NT2/D1 (cell line): ENCODE measurements at regions not wholly inside any gene's neighbourhood (a gene's known extent, or its start where the extent isn't known, plus 50 kb on each side); places are given as distances from the start of the nearest gene placed in this dataset.

Experiments
- DNase-seq: peaks from one replicate; pipeline ENCODE4 v3.0.0-alpha.2; 2011; ENCODE audit warnings: low read depth, low spot score
- H3K27me3 ChIP-seq: 2 replicates; pipeline ENCODE4 v1.6.0; 2011; ENCODE audit warnings: mild to moderate bottlenecking; ENCODE audit not compliant: insufficient read length, insufficient read depth
- H3K36me3 ChIP-seq: 2 replicates; pipeline ENCODE4 v1.6.1; 2011; ENCODE audit warnings: mild to moderate bottlenecking, low read length, mixed read lengths; ENCODE audit not compliant: insufficient read depth, insufficient read length
- H3K4me1 ChIP-seq: 2 replicates; pipeline ENCODE4 v1.5.1; 2011; ENCODE audit not compliant: insufficient read depth, insufficient read length
- H3K4me3 ChIP-seq: 2 replicates; pipeline ENCODE4 v1.5.1; 2011; ENCODE audit warnings: low read depth; ENCODE audit not compliant: insufficient read length
- H3K9ac ChIP-seq: 2 replicates; pipeline ENCODE4 v1.6.0; 2011; ENCODE audit warnings: low read depth; ENCODE audit not compliant: insufficient read length
- H3K9me3 ChIP-seq: 2 replicates; pipeline ENCODE4 v1.5.1; 2011; ENCODE audit warnings: mild to moderate bottlenecking, low read length; ENCODE audit not compliant: insufficient read depth
- SUZ12 ChIP-seq: IDR thresholded peaks from 2 replicates; pipeline ENCODE4 v1.6.1; 2011; ENCODE audit not compliant: insufficient read length, insufficient read depth; ENCODE audit errors: extremely low read depth
- YY1 ChIP-seq: IDR thresholded peaks from 2 replicates; pipeline ENCODE4 v1.6.1; 2011; ENCODE audit not compliant: insufficient read length, insufficient read depth
- ZNF274 ChIP-seq: IDR thresholded peaks from 2 replicates; pipeline ENCODE4 v1.6.1; 2011; ENCODE audit warnings: mild to moderate bottlenecking, low read depth, low read length

DNA sequence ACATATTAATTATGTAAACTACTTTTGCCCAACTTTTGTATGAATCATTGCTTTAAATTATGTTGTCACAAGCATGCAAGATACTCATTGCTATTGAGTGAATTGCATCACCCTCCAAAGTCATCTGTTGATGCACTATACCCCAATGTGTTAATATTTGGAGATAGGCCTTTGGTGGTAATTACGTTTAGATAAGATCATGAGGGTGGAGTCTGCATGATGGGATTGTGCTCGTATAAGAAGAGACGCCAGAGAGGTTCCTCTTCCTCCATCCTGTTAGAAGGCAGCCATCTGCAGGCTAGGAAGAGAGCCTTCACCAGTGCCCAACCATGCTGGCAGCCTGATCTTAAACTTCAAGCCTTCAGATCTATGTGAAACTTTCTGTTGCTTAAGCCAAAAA, 95.3 kb upstream of the MAGI2 start:
- H3K4me3 ChIP-seq, result no peak overlapping the region
- no peaks in the 10 kb centered on the region for H3K36me3 ChIP-seq
- no peak overlapping the region for H3K9ac ChIP-seq
- no peak for DNase-seq
- TF ChIP-seq SUZ12, result no peak
- TF ChIP-seq ZNF274, result no peak
- no peak for TF ChIP-seq YY1
- no peaks in the 10 kb centered on the region for H3K4me1 ChIP-seq
- no peaks in the 10 kb centered on the region for H3K27me3 ChIP-seq
- no peaks in the 10 kb centered on the region for H3K9me3 ChIP-seq

DNA sequence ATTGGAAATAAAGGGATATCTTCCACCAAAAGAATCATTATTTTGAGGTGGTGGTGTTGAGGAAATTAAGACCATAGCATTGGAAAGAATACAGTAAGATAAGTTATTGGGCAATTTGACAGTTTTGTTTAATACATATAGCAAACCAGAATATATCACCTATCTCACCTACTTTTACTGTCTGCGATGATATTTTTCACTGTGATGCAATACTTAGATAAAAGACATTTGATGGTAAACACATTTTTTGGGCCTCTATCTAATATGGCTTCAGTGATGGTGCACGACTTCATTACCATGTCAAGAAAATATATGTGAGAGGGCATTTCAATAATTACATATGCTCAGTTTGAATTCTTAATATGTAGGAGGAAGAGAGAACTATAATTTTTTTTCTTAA, 93.7 kb upstream of the MAGI2 start:
- H3K4me1 ChIP-seq, result no peaks in the 10 kb centered on the region
- H3K36me3 ChIP-seq, result no peaks in the 10 kb centered on the region
- DNase-seq, result no peak
- no peaks in the 10 kb centered on the region for H3K27me3 ChIP-seq
- no peaks in the 10 kb centered on the region for H3K9me3 ChIP-seq
- H3K9ac ChIP-seq, result no peak overlapping the region
- H3K4me3 ChIP-seq, result no peak overlapping the region
- TF ChIP-seq SUZ12 (no peak), YY1 (no peak), ZNF274 (no peak)

DNA sequence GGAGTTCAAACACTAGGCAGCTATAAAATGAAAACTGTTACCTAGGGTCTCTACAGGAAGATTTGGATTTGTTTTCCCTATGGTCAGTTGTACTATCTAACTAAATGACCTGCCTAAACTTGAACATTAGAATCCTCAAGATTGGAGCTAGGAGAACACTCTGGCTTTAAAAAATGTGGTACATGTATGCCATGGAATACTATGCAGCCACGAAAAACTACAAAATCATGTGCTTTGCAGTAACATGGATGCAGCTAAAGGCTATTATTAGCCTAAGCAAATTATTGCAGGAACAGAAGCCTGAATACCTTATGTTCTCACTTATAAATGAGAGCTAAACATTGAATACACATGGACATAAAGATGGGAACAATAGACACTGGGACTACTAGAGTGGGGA, 87.1 kb upstream of the MAGI2 start:
- H3K9ac ChIP-seq, result no peak overlapping the region
- TF ChIP-seq SUZ12 (no peak), YY1 (no peak), ZNF274 (no peak)
- DNase-seq, result no peak
- H3K9me3 ChIP-seq, result no peaks in the 10 kb centered on the region
- H3K4me1 ChIP-seq, result no peaks in the 10 kb centered on the region
- no peaks in the 10 kb centered on the region for H3K27me3 ChIP-seq
- no peak overlapping the region for H3K4me3 ChIP-seq
- H3K36me3 ChIP-seq, result no peaks in the 10 kb centered on the region

DNA sequence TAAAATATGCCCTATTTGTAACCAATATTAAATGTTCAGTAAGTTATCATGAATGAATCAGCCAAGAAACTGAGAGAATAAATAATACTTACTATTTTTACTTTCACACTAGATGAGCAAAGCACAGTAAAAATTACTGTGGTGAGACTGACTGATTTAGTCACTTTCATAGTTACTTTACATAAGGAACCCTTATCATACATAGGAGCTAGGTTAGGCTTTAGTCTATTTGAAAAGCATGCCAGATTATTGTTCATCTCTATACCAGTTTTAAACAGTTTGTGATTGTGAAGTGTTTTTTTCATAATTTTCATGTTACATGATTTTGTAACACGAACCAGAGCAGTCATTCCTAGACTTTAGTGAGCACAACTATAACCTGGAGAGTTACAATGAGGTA, 80.7 kb upstream of the MAGI2 start:
- TF ChIP-seq SUZ12 (no peak), YY1 (no peak), ZNF274 (no peak)
- Histone ChIP-seq H3K4me1 (no peaks in the 10 kb centered on the region), H3K27me3 (no peaks in the 10 kb centered on the region), H3K4me3 (no peak overlapping the region), H3K36me3 (no peaks in the 10 kb centered on the region), H3K9ac (no peak overlapping the region), H3K9me3 (no peaks in the 10 kb centered on the region)
- DNase-seq, result no peak

DNA sequence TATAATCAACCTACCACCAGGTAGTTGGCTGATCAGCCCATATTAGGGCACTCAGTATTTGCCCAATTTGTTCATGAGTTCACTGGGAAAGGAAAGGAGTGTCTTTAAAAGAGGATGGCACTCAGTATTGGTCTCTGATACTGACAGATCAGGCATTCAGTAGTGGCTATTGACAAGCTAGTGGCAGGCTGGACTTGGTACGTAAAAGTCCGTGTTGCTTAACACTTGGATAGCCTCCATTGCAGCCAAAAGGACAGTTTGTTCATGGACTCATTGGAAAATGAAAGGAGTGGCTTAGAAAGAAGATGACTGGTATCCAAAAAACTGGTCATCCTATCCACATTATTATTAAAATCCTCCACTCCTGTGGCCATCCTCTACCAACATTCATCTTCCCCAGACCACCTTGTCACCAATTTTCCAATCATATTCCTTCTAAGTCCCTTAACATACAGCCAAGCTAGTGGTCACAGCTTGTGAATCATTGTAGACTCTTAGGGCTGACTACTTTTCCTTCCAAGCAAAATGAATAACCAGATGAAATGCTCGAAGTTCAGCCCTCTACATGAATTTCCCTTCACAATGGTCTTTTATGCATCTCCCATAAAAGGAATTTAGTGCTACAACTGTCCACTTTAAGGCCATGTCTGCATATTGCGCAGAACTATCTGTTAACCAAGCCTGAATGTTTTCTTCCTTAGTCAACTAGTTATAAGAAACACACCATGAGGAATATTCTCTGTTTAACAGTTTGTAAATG, 78.6 kb upstream of the MAGI2 start:
- TF ChIP-seq SUZ12 (no peak), ZNF274 (no peak), YY1 (no peak)
- Histone ChIP-seq H3K9ac (no peak overlapping the region), H3K36me3 (no peaks in the 10 kb centered on the region), H3K4me3 (no peak overlapping the region), H3K9me3 (no peaks in the 10 kb centered on the region), H3K4me1 (no peaks in the 10 kb centered on the region), H3K27me3 (no peaks in the 10 kb centered on the region)
- no peak for DNase-seq

DNA sequence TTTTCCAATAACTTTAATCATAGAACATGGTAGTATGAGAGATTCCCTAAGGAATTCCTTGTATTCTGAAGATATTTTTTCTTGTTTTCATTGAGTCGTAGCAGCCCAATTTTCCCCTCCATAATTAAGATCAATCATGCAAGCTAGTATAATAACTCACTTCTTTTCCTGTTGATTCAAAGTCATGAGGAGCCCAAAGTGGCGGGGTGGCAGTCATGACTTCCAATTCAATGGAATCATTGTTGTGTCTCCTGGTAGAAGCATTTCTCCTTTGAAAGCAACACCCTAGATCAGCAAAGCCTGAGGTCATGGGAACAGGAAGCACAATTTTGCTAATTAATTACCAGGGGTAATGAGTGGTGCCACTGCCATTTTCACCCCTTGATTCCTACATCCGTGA, 77.6 kb upstream of the MAGI2 start:
- TF ChIP-seq ZNF274 (no peak), SUZ12 (no peak), YY1 (no peak)
- Histone ChIP-seq H3K36me3 (no peaks in the 10 kb centered on the region), H3K9me3 (no peaks in the 10 kb centered on the region), H3K4me1 (no peaks in the 10 kb centered on the region), H3K27me3 (no peaks in the 10 kb centered on the region), H3K9ac (no peak overlapping the region), H3K4me3 (no peak overlapping the region)
- DNase-seq, result no peak

DNA sequence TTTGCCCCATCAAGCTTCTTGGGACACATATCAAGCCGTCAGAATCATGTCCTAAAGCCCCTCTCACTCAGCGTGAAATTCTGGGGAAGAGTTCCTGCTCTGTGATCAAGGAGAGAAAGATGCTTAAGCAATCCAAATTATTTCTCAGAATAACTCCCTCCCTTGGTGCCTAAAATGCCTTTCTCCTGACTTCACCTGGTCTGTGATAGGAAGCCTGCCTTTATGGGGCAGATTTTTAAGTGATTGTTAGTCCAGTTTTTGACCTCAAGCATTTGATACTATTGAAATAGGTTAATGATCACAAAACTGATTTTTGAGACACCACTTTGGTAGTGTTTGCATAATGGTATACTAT, 76.4 kb upstream of the MAGI2 start:
- Histone ChIP-seq H3K4me1 (no peaks in the 10 kb centered on the region), H3K4me3 (no peak overlapping the region), H3K9me3 (no peaks in the 10 kb centered on the region), H3K36me3 (no peaks in the 10 kb centered on the region), H3K27me3 (no peaks in the 10 kb centered on the region), H3K9ac (no peak overlapping the region)
- DNase-seq, result no peak
- no peak for TF ChIP-seq YY1
- no peak for TF ChIP-seq ZNF274
- TF ChIP-seq SUZ12, result no peak
